Esophagus (tissue), 2 donors: ENCODE measurements at regions not wholly inside any gene's neighbourhood (a gene's known extent, or its start where the extent isn't known, plus 50 kb on each side); places are given as distances from the start of the nearest gene placed in this dataset.

ENCODE experiments used
- H3K27ac ChIP-seq, 2 donors: one replicate each; pipeline ENCODE4 v1.5.1; 2013; ENCODE audit warnings: low read depth in 2 of 2, mild to moderate bottlenecking in 2 of 2, inconsistent platforms in 1 of 2, low read length in 1 of 2, moderate library complexity in 1 of 2
- H3K27me3 ChIP-seq, 2 donors: one replicate each; pipeline ENCODE4 v1.6.1; 2013; ENCODE audit warnings: low read length in 2 of 2, control low read depth in 1 of 2, mild to moderate bottlenecking in 1 of 2; ENCODE audit not compliant: insufficient read depth in 2 of 2, control insufficient read depth in 1 of 2
- H3K36me3 ChIP-seq, 2 donors: one replicate each; pipeline ENCODE4 v1.6.1; 2013; ENCODE audit warnings: low read length in 1 of 2; ENCODE audit not compliant: control insufficient read depth in 2 of 2, insufficient read depth in 2 of 2
- H3K4me1 ChIP-seq, 2 donors: one replicate each; pipeline ENCODE4 v1.6.1; 2013; ENCODE audit warnings: low read length in 1 of 2; ENCODE audit not compliant: control insufficient read depth in 2 of 2, insufficient read depth in 2 of 2
- H3K4me3 ChIP-seq, 2 donors: one replicate each; pipeline ENCODE4 v1.5.1; 2013; ENCODE audit warnings: low read length in 2 of 2, mild to moderate bottlenecking in 2 of 2, low read depth in 1 of 2, moderate library complexity in 1 of 2
- H3K9me3 ChIP-seq, 2 donors: one replicate each; pipeline ENCODE4 v1.6.1; 2013; ENCODE audit warnings: mild to moderate bottlenecking in 2 of 2, low read depth in 1 of 2, low read length in 1 of 2, moderate library complexity in 1 of 2; ENCODE audit not compliant: control insufficient read depth in 2 of 2, insufficient read depth in 1 of 2
- WGBS, 2 donors: extraction: QIAGEN DNeasy Blood & Tissue Kit; methylation state at CpG; one replicate each; pipeline ENCODE4 v1.1.7; 2013; 5-methylcytosine and 5-hydroxymethylcytosine counted together
- donor health status: healthy with polysubstance abuse.
- donor health status: Bipolar disorder and iron deficiency.

GRCh38 chr10:60459701-60460457 is 70.2 kb upstream of the ANK3 start:
- 49 to 74% methylated on average over 4 of the region's 4 CpGs for WGBS, 2 donors
- Histone ChIP-seq H3K27ac (no peak overlapping the region), H3K4me1 (no peaks in the 10 kb centered on the region), H3K36me3 (no peaks in the 10 kb centered on the region), H3K27me3 (no peaks in the 10 kb centered on the region), H3K9me3 (no peaks in the 10 kb centered on the region), H3K4me3 (no peak overlapping the region)

- Histone ChIP-seq H3K9me3 (no peaks in the 10 kb centered on the region), H3K36me3 (no peaks in the 10 kb centered on the region), H3K27me3 (no peaks in the 10 kb centered on the region), H3K27ac (no peak overlapping the region), H3K4me3 (no peak overlapping the region), H3K4me1 (no peaks in the 10 kb centered on the region)
- WGBS, 2 donors, result 84 to 86% methylated on average over 4 of the region's 4 CpGs
These were observed 66.4 kb upstream of the ANK3 start for GRCh38 chr10:60456053-60456452.

GRCh38 chr10:60454336-60454735 is 64.7 kb upstream of the ANK3 start:
- H3K27me3 ChIP-seq, result no peaks in the 10 kb centered on the region
- H3K27ac ChIP-seq, result no peak overlapping the region
- no peak overlapping the region for H3K4me3 ChIP-seq
- H3K9me3 ChIP-seq, result no peaks in the 10 kb centered on the region
- WGBS, 2 donors, result 65 to 69% methylated on average over 3 of the region's 3 CpGs
- no peaks in the 10 kb centered on the region for H3K36me3 ChIP-seq
- no peaks in the 10 kb centered on the region for H3K4me1 ChIP-seq

- Histone ChIP-seq H3K36me3 (no peaks in the 10 kb centered on the region), H3K9me3 (no peaks in the 10 kb centered on the region), H3K27me3 (no peaks in the 10 kb centered on the region), H3K27ac (no peak overlapping the region), H3K4me1 (no peaks in the 10 kb centered on the region), H3K4me3 (no peak overlapping the region)
- WGBS, 2 donors, result 68 to 78% methylated on average over 2 of the region's 2 CpGs
These were observed 63.4 kb upstream of the ANK3 start for GRCh38 chr10:60453036-60453435.

GRCh38 chr10:60450291-60450690 is 60.6 kb upstream of the ANK3 start:
- WGBS, 2 donors, result 90 to 91% methylated on average over 4 of the region's 4 CpGs
- no peaks in the 10 kb centered on the region for H3K36me3 ChIP-seq
- H3K9me3 ChIP-seq, result no peaks in the 10 kb centered on the region
- no peak overlapping the region for H3K4me3 ChIP-seq
- no peak overlapping the region for H3K27ac ChIP-seq
- H3K4me1 ChIP-seq, result no peaks in the 10 kb centered on the region
- H3K27me3 ChIP-seq, result no peaks in the 10 kb centered on the region

GRCh38 chr10:60448246-60448645 is 58.6 kb upstream of the ANK3 start:
- H3K4me3 ChIP-seq, result no peak overlapping the region
- no peaks in the 10 kb centered on the region for H3K36me3 ChIP-seq
- no peaks in the 10 kb centered on the region for H3K27me3 ChIP-seq
- no peaks in the 10 kb centered on the region for H3K9me3 ChIP-seq
- WGBS, 2 donors, result 91 to 94% methylated on average over 3 of the region's 3 CpGs
- no peaks in the 10 kb centered on the region for H3K4me1 ChIP-seq
- H3K27ac ChIP-seq, result no peak overlapping the region

GRCh38 chr10:60446851-60447250 is 57.2 kb upstream of the ANK3 start:
- no peaks in the 10 kb centered on the region for H3K36me3 ChIP-seq
- H3K4me1 ChIP-seq, result no peaks in the 10 kb centered on the region
- no peak overlapping the region for H3K4me3 ChIP-seq
- WGBS, 2 donors, result 29 to 49% methylated on average over 3 of the region's 3 CpGs
- no peaks in the 10 kb centered on the region for H3K9me3 ChIP-seq
- H3K27me3 ChIP-seq, result no peaks in the 10 kb centered on the region
- no peak overlapping the region for H3K27ac ChIP-seq

GRCh38 chr10:60446070-60446833 is 56.6 kb upstream of the ANK3 start:
- H3K4me3 ChIP-seq, result no peak overlapping the region
- H3K36me3 ChIP-seq, result no peaks in the 10 kb centered on the region
- H3K9me3 ChIP-seq, result no peaks in the 10 kb centered on the region
- no peak overlapping the region for H3K27ac ChIP-seq
- WGBS, 2 donors, result 73 to 77% methylated on average over 5 of the region's 5 CpGs
- H3K4me1 ChIP-seq, result no peaks in the 10 kb centered on the region
- H3K27me3 ChIP-seq, result no peaks in the 10 kb centered on the region

GRCh38 chr10:60444494-60445064 is 54.9 kb upstream of the ANK3 start:
- H3K9me3 ChIP-seq, result no peaks in the 10 kb centered on the region
- no peaks in the 10 kb centered on the region for H3K4me1 ChIP-seq
- H3K4me3 ChIP-seq, result no peak overlapping the region
- no peaks in the 10 kb centered on the region for H3K27me3 ChIP-seq
- WGBS, 2 donors, result 73 to 77% methylated on average over 1 of the region's 1 CpG
- H3K27ac ChIP-seq, result no peak overlapping the region
- no peaks in the 10 kb centered on the region for H3K36me3 ChIP-seq
